ENCODE measurements at regions not wholly inside any gene's neighbourhood (a gene's known extent, or its start where the extent isn't known, plus 50 kb on each side); places are given as distances from the start of the nearest gene placed in this dataset.
"Not testable (repeated sequence)": the region's sequence is repeated elsewhere in the genome, so short reads cannot be mapped to it uniquely, and the experiment has no call there.

DNA sequence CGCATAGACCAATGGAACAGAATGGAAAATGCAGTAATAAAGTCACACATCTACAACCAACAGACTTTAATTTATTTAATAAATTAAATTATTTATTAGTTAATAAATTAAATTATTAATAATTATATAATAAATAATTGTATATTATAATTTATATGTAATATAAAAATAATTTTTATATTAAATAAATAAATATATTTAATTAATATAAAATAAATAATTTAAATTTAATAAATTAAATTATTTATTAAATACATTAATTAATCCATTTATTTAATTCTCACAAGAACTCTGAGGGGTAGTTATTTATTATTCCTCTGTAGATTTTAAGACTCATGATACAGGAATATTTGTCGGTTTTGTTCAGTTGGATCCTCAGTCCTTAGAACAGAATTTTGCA, 176.1 kb upstream of the ADAMTS19 start:
- TF ChIP-seq, protein P1, sequence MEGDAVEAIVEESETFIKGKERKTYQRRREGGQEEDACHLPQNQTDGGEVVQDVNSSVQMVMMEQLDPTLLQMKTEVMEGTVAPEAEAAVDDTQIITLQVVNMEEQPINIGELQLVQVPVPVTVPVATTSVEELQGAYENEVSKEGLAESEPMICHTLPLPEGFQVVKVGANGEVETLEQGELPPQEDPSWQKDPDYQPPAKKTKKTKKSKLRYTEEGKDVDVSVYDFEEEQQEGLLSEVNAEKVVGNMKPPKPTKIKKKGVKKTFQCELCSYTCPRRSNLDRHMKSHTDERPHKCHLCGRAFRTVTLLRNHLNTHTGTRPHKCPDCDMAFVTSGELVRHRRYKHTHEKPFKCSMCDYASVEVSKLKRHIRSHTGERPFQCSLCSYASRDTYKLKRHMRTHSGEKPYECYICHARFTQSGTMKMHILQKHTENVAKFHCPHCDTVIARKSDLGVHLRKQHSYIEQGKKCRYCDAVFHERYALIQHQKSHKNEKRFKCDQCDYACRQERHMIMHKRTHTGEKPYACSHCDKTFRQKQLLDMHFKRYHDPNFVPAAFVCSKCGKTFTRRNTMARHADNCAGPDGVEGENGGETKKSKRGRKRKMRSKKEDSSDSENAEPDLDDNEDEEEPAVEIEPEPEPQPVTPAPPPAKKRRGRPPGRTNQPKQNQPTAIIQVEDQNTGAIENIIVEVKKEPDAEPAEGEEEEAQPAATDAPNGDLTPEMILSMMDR (IDR thresholded peaks at IDR 0.05; ENCODE audit: borderline replicate concordance, control extremely low read depth, extremely low read depth, insufficient read depth, missing control alignments): no peak
- in situ Hi-C loops (cut with MboI; ENCODE audit: low sequenced_read_pairs, unreplicated experiment): no loop called here
- no peak for DNase-seq (ENCODE audit: low spot score)

DNA sequence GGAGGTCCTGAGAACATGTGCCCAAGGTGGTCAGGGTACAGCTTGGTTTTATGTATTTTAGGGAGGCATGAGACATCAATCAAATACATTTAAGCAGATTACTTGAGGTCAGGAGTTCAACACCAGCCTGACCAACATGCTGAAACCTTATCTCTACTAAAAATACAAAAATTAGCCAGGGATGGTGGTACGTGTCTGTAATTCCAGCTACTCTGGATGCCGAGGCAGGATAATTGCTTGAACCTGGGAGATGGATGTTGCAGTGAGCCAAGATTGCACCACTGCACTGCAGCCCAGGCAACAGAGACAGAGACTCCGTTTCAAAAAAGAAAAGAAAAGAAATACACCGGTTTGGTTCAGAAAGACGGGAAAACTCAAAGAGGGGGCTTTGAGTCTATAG, 165.9 kb upstream of the ADAMTS19 start:
- DNase-seq (ENCODE audit: low spot score); in situ Hi-C loops (cut with MboI; ENCODE audit: low sequenced_read_pairs, unreplicated experiment): not testable (repeated sequence)

DNA sequence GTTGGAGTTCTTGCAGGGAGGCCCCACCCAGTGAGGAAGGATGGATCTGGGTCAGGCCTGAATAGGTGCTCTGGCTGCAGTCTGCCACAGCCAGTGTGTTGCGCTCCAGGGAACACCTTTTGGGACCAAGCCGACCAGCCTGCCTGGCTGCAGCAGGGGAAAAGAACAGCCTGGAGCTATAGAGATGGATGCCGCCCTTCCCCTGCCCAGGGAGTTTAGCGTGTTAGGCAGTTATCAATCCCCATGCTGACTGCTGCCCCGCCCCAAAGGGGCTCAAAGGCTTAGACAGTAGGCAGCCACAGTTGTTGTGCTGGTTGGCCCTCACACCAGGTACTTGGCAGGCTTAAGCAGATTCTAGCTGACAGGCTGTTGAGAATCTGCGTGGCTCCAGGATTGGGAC, 153.4 kb upstream of the ADAMTS19 start:
- in situ Hi-C loops (cut with MboI; ENCODE audit: low sequenced_read_pairs, unreplicated experiment): no loop called here
- TF ChIP-seq, protein P1 (IDR thresholded peaks at IDR 0.05; ENCODE audit: borderline replicate concordance, control extremely low read depth, extremely low read depth, insufficient read depth, missing control alignments): no peak
- no peak for DNase-seq (ENCODE audit: low spot score)

DNA sequence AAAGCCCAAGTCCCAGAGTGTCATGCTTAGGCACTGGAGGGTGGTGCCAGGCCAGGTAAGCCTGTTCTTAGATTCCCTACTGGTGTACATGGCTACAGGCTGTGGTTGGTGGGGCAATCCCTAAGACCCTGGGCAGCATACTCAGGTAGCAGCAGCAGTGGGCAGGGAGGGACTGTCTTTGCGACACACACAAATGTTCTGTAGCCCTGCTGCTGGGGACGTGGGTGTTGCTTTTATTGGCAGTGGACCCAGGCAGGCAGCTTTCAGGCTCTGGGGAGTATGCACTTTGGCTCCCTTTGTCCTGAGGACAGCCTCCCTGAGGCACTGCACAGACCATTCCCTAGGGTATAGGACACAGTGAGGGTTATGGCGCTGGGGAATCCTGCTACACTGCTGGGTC, 137.1 kb upstream of the ADAMTS19 start:
- in situ Hi-C loops (cut with MboI; ENCODE audit: low sequenced_read_pairs, unreplicated experiment): no loop called here
- DNase-seq (ENCODE audit: low spot score): no peak

DNA sequence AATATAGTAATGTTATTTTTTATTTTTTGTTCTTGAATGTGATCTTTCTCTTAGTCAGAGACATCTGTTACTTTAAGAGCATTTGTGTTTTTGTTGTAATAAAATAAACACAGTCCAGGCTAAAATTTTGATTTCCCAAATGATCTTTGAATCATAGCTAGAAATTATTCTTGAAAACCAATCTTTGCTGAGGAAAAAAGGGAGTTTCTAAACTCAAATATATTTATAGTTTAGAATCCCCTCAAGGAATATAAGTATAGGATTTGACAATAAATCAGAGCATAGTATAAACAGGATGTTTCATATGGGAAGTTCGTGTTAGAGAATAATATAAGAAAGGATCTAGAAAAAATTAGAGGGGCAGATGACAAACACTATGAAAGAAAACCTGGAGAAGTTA, 118.8 kb upstream of the ADAMTS19 start:
- no peak for DNase-seq (ENCODE audit: low spot score)
- in situ Hi-C loops (cut with MboI; ENCODE audit: low sequenced_read_pairs, unreplicated experiment): no loop called here
- TF ChIP-seq, protein P1 (IDR thresholded peaks at IDR 0.05; ENCODE audit: borderline replicate concordance, control extremely low read depth, extremely low read depth, insufficient read depth, missing control alignments): no peak

More for the DNA sequence above, 137.1 kb upstream of the ADAMTS19 start:
- TF ChIP-seq, protein P1 (IDR thresholded peaks at IDR 0.05; ENCODE audit: borderline replicate concordance, control extremely low read depth, extremely low read depth, insufficient read depth, missing control alignments): no peak

DNA sequence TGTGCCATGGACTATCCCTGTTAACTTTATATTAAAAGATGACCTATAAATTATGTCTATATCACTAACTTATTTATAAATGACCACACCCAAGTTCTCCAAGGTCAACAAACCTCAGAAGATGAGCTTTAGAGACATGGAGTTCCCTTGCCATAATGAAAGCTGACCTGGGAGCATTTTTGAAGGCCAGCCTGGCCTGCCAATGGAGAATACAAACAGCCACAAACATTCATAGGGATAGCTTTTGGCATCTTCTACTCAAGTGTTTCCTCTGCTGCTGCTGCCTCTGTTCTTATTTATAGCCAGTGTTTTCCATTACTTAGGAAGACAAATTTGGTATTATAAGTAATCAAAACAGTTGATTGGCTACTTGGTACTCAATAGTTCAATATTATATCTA, 117.3 kb upstream of the ADAMTS19 start:
- DNase-seq (ENCODE audit: low spot score): no peak
- TF ChIP-seq, protein P1 (IDR thresholded peaks at IDR 0.05; ENCODE audit: borderline replicate concordance, control extremely low read depth, extremely low read depth, insufficient read depth, missing control alignments): no peak
- in situ Hi-C loops (cut with MboI; ENCODE audit: low sequenced_read_pairs, unreplicated experiment): no loop called here

DNA sequence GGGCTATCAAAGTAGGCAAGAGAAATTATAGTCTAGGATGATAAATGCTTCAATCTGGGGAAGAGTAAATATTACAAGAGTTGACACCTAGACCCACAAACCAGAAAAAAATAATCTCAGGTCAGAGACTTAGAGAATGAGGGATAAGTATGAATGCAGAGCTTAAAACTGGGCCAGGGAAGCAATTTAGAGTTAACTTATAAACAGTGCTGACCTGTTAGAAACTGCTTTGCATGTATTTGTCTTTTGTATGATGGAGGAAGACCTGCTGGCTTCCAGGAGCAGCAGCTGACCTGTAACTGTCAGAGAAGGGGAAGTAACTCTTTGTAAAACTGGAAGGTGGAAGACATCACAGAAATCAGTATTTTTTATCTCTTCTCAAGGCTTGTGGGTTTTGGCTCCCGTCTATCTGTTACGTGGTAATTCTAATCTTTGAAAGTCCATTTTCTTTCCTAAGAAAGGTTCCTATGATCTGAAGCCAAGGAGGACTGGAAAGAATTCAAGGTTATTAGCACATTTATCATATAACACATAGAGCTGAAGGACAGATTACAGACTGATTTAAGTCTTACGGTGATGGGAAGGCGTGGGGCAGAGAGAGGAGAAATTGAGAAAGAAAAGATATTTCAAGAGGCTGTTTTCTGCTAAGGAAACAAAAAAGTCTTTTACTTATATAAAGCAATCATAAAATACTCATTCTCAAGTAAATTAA, 114.7 kb upstream of the ADAMTS19 start:
- in situ Hi-C loops (cut with MboI; ENCODE audit: low sequenced_read_pairs, unreplicated experiment): no loop called here
- TF ChIP-seq, protein P1 (IDR thresholded peaks at IDR 0.05; ENCODE audit: borderline replicate concordance, control extremely low read depth, extremely low read depth, insufficient read depth, missing control alignments): no peak
- no peak for DNase-seq (ENCODE audit: low spot score)

Data from GM13976 (cell line).